ENCODE measurements at regions not wholly inside any gene's neighbourhood (a gene's known extent, or its start where the extent isn't known, plus 50 kb on each side); places are given as distances from the start of the nearest gene placed in this dataset.
A peak's percentile ranks its signal among the peaks of the same experiment; 100 is the strongest.

DNA sequence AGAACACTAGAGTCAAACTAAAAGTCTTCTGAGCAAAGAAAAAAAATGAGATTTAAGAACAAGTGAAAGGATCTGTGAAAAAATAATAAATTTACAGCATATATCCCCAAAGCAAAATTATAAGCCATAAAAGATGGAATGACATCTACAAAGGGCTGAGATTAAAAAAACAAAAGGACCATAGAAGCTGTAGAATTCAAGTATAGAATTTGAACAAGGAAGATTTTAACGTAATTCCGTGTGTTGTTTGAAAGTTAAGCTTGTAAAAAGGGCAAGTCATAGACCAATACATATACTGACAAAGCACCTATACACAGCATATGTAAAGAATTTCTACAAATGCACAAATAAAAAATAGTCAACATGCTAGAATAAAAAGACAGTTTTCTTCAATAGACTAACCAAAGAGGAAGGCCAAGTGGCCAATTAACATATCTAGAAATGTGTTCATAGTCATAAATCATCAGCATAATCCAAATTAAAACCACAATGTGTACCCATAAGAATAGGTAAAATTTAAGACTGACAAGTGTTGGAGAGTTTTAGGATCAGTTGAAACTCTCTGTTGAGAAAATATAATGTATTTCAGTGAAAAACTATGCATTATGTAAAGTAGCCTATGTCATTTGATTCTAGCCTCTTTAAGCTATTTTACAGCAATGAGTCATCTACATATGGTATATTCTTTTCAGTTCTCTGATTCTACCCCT lies 674.9 kb downstream of the OLFM4 start:
- Histone ChIP-seq H3K4me3 (ENCODE audit: low read length) (no peak overlapping the region), H3K9me3 (ENCODE audit: control insufficient read depth, insufficient read depth, low read length) (no peaks in the 10 kb centered on the region; the same call in 1 of the 2 replicates), H3K36me3 (ENCODE audit: control insufficient read depth, insufficient read depth, low read length) (no peaks in the 10 kb centered on the region), H3K4me1 (ENCODE audit: control insufficient read depth, insufficient read depth, low read length) (no peaks in the 10 kb centered on the region), H3K27ac (ENCODE audit: low read length) (no peak overlapping the region), H3K27me3 (ENCODE audit: control insufficient read depth, insufficient read depth, low read length) (no peaks in the 10 kb centered on the region)
- no CpG with 5 or more reads among the region's 2 CpGs for WGBS (ENCODE audit: insufficient coverage, insufficient read length)
- DNase-seq (ENCODE audit: low read depth, low spot score) = no peak

DNA sequence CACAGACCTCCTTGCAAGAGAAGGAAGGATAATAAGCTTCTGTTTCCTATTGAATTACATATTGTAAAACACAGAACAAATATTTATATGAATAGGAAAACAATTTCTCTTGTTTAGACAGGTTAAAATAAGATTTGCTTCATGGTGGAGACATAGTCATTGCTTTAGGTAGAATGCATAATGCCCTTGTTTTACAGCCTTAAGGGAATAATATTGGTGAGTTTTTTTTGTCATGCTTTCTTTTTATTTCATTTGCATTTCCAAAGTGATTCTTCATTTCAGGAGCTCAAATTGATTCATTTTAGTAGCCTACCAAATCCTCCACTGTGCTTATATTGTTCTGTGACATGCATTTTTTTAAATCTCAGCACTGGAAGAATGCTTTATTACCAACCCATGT lies 690.7 kb downstream of the OLFM4 start:
- H3K27ac ChIP-seq (ENCODE audit: low read length) = no peak overlapping the region
- no peak for DNase-seq (ENCODE audit: low read depth, low spot score)
- H3K27me3 ChIP-seq (ENCODE audit: control insufficient read depth, insufficient read depth, low read length) = no peaks in the 10 kb centered on the region
- H3K36me3 ChIP-seq (ENCODE audit: control insufficient read depth, insufficient read depth, low read length) = no peaks in the 10 kb centered on the region
- no peaks in the 10 kb centered on the region for H3K4me1 ChIP-seq (ENCODE audit: control insufficient read depth, insufficient read depth, low read length)
- no peaks in the 10 kb centered on the region; the same call in 1 of the 2 replicates for H3K9me3 ChIP-seq (ENCODE audit: control insufficient read depth, insufficient read depth, low read length)
- no peak overlapping the region for H3K4me3 ChIP-seq (ENCODE audit: low read length)

DNA sequence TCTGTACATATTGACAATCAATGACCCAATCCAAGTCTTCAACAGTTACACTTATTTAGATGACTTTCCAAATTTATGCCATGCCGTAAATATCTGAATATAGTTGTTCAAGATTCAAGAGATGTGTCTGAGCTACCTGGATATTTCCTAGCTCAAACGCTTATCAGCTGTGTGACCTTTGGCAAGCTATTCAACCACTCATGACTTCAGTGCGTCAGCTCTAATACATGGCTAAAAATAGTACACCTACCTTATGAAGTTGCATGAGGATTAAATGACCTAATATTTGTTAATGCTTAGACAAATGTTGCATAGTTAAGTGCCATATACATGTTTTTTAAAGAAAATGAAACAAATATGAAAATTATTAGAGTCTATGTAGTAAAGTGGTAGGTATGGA lies 704.1 kb downstream of the OLFM4 start:
- no peak for DNase-seq (ENCODE audit: low read depth, low spot score)
- Histone ChIP-seq H3K9me3 (ENCODE audit: control insufficient read depth, insufficient read depth, low read length) (no peaks in the 10 kb centered on the region), H3K27ac (ENCODE audit: low read length) (no peak overlapping the region), H3K27me3 (ENCODE audit: control insufficient read depth, insufficient read depth, low read length) (no peaks in the 10 kb centered on the region), H3K36me3 (ENCODE audit: control insufficient read depth, insufficient read depth, low read length) (no peaks in the 10 kb centered on the region), H3K4me3 (ENCODE audit: low read length) (no peak overlapping the region), H3K4me1 (ENCODE audit: control insufficient read depth, insufficient read depth, low read length) (no peaks in the 10 kb centered on the region)
- no CpG with 5 or more reads among the region's 3 CpGs for whole genome bisulfite sequencing (ENCODE audit: insufficient coverage, insufficient read length)

- no CpG with 5 or more reads among the region's 1 CpG for WGBS (ENCODE audit: insufficient coverage, insufficient read length)
- Histone ChIP-seq H3K9me3 (ENCODE audit: control insufficient read depth, insufficient read depth, low read length) (no peaks in the 10 kb centered on the region), H3K4me3 (ENCODE audit: low read length) (no peak overlapping the region), H3K4me1 (ENCODE audit: control insufficient read depth, insufficient read depth, low read length) (no peaks in the 10 kb centered on the region), H3K27ac (ENCODE audit: low read length) (no peak overlapping the region), H3K36me3 (ENCODE audit: control insufficient read depth, insufficient read depth, low read length) (no peaks in the 10 kb centered on the region), H3K27me3 (ENCODE audit: control insufficient read depth, insufficient read depth, low read length) (no peaks in the 10 kb centered on the region)
- DNase-seq (ENCODE audit: low read depth, low spot score) = no peak
Measured at GRCh38 chr13:53743906-53744305, 715.3 kb downstream of the OLFM4 start.

GRCh38 chr13:53747825-53748224 lies 719.2 kb downstream of the OLFM4 start:
- H3K27me3 ChIP-seq (ENCODE audit: control insufficient read depth, insufficient read depth, low read length) = no peaks in the 10 kb centered on the region
- DNase-seq (ENCODE audit: low read depth, low spot score) = no peak
- WGBS (ENCODE audit: insufficient coverage, insufficient read length) = no CpG with 5 or more reads among the region's 1 CpG
- H3K4me3 ChIP-seq (ENCODE audit: low read length) = no peak overlapping the region
- no peaks in the 10 kb centered on the region for H3K9me3 ChIP-seq (ENCODE audit: control insufficient read depth, insufficient read depth, low read length)
- no peaks in the 10 kb centered on the region for H3K36me3 ChIP-seq (ENCODE audit: control insufficient read depth, insufficient read depth, low read length)
- no peaks in the 10 kb centered on the region for H3K4me1 ChIP-seq (ENCODE audit: control insufficient read depth, insufficient read depth, low read length)
- no peak overlapping the region for H3K27ac ChIP-seq (ENCODE audit: low read length)

GRCh38 chr13:53749306-53749705 lies 720.7 kb downstream of the OLFM4 start:
- Histone ChIP-seq H3K36me3 (ENCODE audit: control insufficient read depth, insufficient read depth, low read length) (no peaks in the 10 kb centered on the region), H3K4me1 (ENCODE audit: control insufficient read depth, insufficient read depth, low read length) (no peaks in the 10 kb centered on the region), H3K27ac (ENCODE audit: low read length) (no peak overlapping the region), H3K4me3 (ENCODE audit: low read length) (no peak overlapping the region), H3K9me3 (ENCODE audit: control insufficient read depth, insufficient read depth, low read length) (no peaks in the 10 kb centered on the region), H3K27me3 (ENCODE audit: control insufficient read depth, insufficient read depth, low read length) (no peaks in the 10 kb centered on the region)
- no CpG with 5 or more reads among the region's 3 CpGs for WGBS (ENCODE audit: insufficient coverage, insufficient read length)
- DNase-seq (ENCODE audit: low read depth, low spot score) = no peak

DNA sequence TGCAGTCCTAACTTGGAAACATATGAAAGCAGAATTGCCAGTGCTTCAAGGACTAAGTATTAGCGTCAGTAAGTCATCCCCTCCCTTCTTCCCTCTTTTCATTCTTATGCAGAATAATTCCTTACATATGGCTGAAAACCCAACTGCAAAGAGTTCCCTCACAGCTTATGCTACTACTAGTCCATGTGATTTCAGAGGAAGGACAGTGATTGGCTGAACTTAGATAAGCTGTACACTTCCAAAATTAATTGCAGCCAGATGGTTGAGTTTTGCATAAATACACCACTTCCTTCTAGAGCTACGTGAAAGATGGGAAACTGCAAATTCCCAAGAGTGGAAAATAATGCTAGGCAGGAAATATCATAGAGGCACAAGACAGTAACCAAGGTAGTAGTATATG lies 730.4 kb downstream of the OLFM4 start:
- Histone ChIP-seq H3K27me3 (ENCODE audit: control insufficient read depth, insufficient read depth, low read length) (no peaks in the 10 kb centered on the region), H3K4me3 (ENCODE audit: low read length) (no peak overlapping the region), H3K4me1 (ENCODE audit: control insufficient read depth, insufficient read depth, low read length) (no peaks in the 10 kb centered on the region; the same call in 1 of the 2 replicates), H3K36me3 (ENCODE audit: control insufficient read depth, insufficient read depth, low read length) (no peaks in the 10 kb centered on the region), H3K9me3 (ENCODE audit: control insufficient read depth, insufficient read depth, low read length) (no peaks in the 10 kb centered on the region), H3K27ac (ENCODE audit: low read length) (no peak overlapping the region)
- WGBS (ENCODE audit: insufficient coverage, insufficient read length) = no CpG with 5 or more reads among the region's 2 CpGs
- no peak for DNase-seq (ENCODE audit: low read depth, low spot score)

- no peak for DNase-seq (ENCODE audit: low read depth, low spot score)
- no peaks in the 10 kb centered on the region for H3K36me3 ChIP-seq (ENCODE audit: control insufficient read depth, insufficient read depth, low read length)
- no peak overlapping the region for H3K4me3 ChIP-seq (ENCODE audit: low read length)
- no peak overlapping the region for H3K27ac ChIP-seq (ENCODE audit: low read length)
- WGBS (ENCODE audit: insufficient coverage, insufficient read length) = no CpG with 5 or more reads among the region's 1 CpG
- H3K9me3 ChIP-seq (ENCODE audit: control insufficient read depth, insufficient read depth, low read length) = no peaks in the 10 kb centered on the region
- no peaks in the 10 kb centered on the region for H3K27me3 ChIP-seq (ENCODE audit: control insufficient read depth, insufficient read depth, low read length)
- no peaks in the 10 kb centered on the region for H3K4me1 ChIP-seq (ENCODE audit: control insufficient read depth, insufficient read depth, low read length)
Measured at GRCh38 chr13:53775807-53776206, 747.2 kb downstream of the OLFM4 start.

GRCh38 chr13:53778937-53779336 lies 750.3 kb downstream of the OLFM4 start:
- Histone ChIP-seq H3K36me3 (ENCODE audit: control insufficient read depth, insufficient read depth, low read length) (no peaks in the 10 kb centered on the region), H3K27me3 (ENCODE audit: control insufficient read depth, insufficient read depth, low read length) (no peaks in the 10 kb centered on the region), H3K9me3 (ENCODE audit: control insufficient read depth, insufficient read depth, low read length) (no peaks in the 10 kb centered on the region), H3K4me3 (ENCODE audit: low read length) (no peak overlapping the region), H3K27ac (ENCODE audit: low read length) (no peak overlapping the region), H3K4me1 (ENCODE audit: control insufficient read depth, insufficient read depth, low read length) (no peaks in the 10 kb centered on the region)
- DNase-seq (ENCODE audit: low read depth, low spot score) = no peak
- WGBS (ENCODE audit: insufficient coverage, insufficient read length) = no CpG with 5 or more reads among the region's 2 CpGs

- H3K36me3 ChIP-seq (ENCODE audit: control insufficient read depth, insufficient read depth, low read length) = no peaks in the 10 kb centered on the region
Measured at GRCh38 chr13:53781941-53782340, 753.3 kb downstream of the OLFM4 start.

DNA sequence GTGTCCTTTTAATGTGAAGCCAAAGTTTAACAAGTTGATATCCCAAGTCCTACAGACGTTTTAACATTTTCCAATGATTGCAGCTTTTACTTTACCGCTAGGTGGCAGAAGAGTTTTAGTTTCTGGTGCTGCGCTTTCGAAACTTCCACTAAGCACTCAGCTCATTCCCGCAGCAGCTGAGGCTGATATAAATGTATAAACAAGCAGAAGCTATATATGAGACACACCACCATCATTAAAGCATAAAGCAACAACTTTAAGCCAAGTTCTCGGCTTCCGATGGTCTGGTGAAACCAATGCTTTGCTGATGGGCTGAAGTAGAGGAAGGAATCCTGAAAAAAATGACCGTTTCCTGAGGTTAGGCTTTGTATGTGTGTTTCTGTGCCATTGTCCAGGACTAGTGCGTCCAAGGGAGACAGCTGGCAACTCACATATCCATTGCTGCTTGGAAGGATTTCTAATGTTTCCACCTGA lies 753.9 kb downstream of the OLFM4 start:
- H3K9me3 ChIP-seq (ENCODE audit: control insufficient read depth, insufficient read depth, low read length) = no peaks in the 10 kb centered on the region
- H3K4me3 ChIP-seq (ENCODE audit: low read length) = no peak overlapping the region
- H3K36me3 ChIP-seq (ENCODE audit: control insufficient read depth, insufficient read depth, low read length) = no peaks in the 10 kb centered on the region
- no CpG with 5 or more reads among the region's 9 CpGs for WGBS (ENCODE audit: insufficient coverage, insufficient read length)
- no peaks in the 10 kb centered on the region for H3K27me3 ChIP-seq (ENCODE audit: control insufficient read depth, insufficient read depth, low read length)
- DNase-seq (ENCODE audit: low read depth, low spot score) = peak; percentile 27
- H3K4me1 ChIP-seq (ENCODE audit: control insufficient read depth, insufficient read depth, low read length) = no peaks in the 10 kb centered on the region
- H3K27ac ChIP-seq (ENCODE audit: low read length) = no peak overlapping the region

More at GRCh38 chr13:53781941-53782340, 753.3 kb downstream of the OLFM4 start:
- WGBS (ENCODE audit: insufficient coverage, insufficient read length) = no CpG with 5 or more reads among the region's 6 CpGs
- no peak for DNase-seq (ENCODE audit: low read depth, low spot score)
- no peaks in the 10 kb centered on the region for H3K4me1 ChIP-seq (ENCODE audit: control insufficient read depth, insufficient read depth, low read length)
- no peak overlapping the region for H3K4me3 ChIP-seq (ENCODE audit: low read length)
- no peak overlapping the region for H3K27ac ChIP-seq (ENCODE audit: low read length)
- H3K27me3 ChIP-seq (ENCODE audit: control insufficient read depth, insufficient read depth, low read length) = no peaks in the 10 kb centered on the region
- no peaks in the 10 kb centered on the region for H3K9me3 ChIP-seq (ENCODE audit: control insufficient read depth, insufficient read depth, low read length)
